ENCODE measurements at regions not wholly inside any gene's neighbourhood (a gene's known extent, or its start where the extent isn't known, plus 50 kb on each side); places are given as distances from the start of the nearest gene placed in this dataset.

GRCh38 chr2:221202431-221202830 lies 369.7 kb downstream of the EPHA4 start:
- no peak for TF ChIP-seq POLR2A (IDR thresholded peaks at IDR 0.05)
- no peak for TF ChIP-seq CTCF (IDR thresholded peaks at IDR 0.05)
